ENCODE measurements at regions not wholly inside any gene's neighbourhood (a gene's known extent, or its start where the extent isn't known, plus 50 kb on each side); places are given as distances from the start of the nearest gene placed in this dataset.

- TF ChIP-seq EZH2 (IDR thresholded peaks at IDR 0.05) (no peak), POLR2AphosphoS5 (IDR thresholded peaks at IDR 0.05; ENCODE audit: borderline replicate concordance, low read depth, low read length) (no peak), FOXP2 (optimal IDR thresholded peaks at IDR 0.05; ENCODE audit: control extremely low read depth, extremely low read length, insufficient read depth) (no peak)
These were observed 94.0 kb upstream of the VGLL4 start for GRCh38 chr3:11737742-11738141.
